Neutrophil (primary cell): ENCODE measurements at regions not wholly inside any gene's neighbourhood (a gene's known extent, or its start where the extent isn't known, plus 50 kb on each side); places are given as distances from the start of the nearest gene placed in this dataset.
"Not testable (repeated sequence)": the region's sequence is repeated elsewhere in the genome, so short reads cannot be mapped to it uniquely, and the experiment has no call there.

Experiments used
- H3K27ac ChIP-seq: fragments of 200-600 bp; sonication (generic); 2 replicates; pipeline ENCODE4 v1.5.1; 2016; ENCODE audit warnings: mild to moderate bottlenecking, moderate library complexity
- H3K27me3 ChIP-seq: fragments of 200-600 bp; sonication (generic); 2 replicates; pipeline ENCODE4 v1.6.0; 2016; ENCODE audit warnings: mild to moderate bottlenecking
- H3K36me3 ChIP-seq: fragments of 200-600 bp; sonication (generic); 2 replicates; pipeline ENCODE4 v1.5.1; 2017
- H3K4me1 ChIP-seq, 2 experiments: fragments of 200-600 bp in 1 of 2; sonication (generic) in 1 of 2; 1 replicate in 1 of 2; 2 replicates in 1 of 2; pipeline versions ENCODE4 v1.5.1 to v1.6.1; 2013 to 2016; ENCODE audit warnings: low read depth in 1 of 2, low read length in 1 of 2, mild to moderate bottlenecking in 1 of 2, moderate library complexity in 1 of 2; ENCODE audit not compliant: control insufficient read depth in 1 of 2, insufficient read depth in 1 of 2
- H3K4me3 ChIP-seq, 2 experiments: fragments of 200-600 bp in 1 of 2; sonication (generic) in 1 of 2; 1 replicate in 1 of 2; 2 replicates in 1 of 2; pipeline ENCODE4 v1.5.1; 2013 to 2016; ENCODE audit warnings: low read depth in 1 of 2, low read length in 1 of 2, mild to moderate bottlenecking in 1 of 2, moderate library complexity in 1 of 2
- H3K9me3 ChIP-seq: fragments of 200-600 bp; sonication (generic); 2 replicates; pipeline ENCODE4 v1.5.1; 2016
- CTCF ChIP-seq: fragments of 200-600 bp; sonication (generic); IDR thresholded peaks from 2 replicates; pipeline ENCODE4 v1.5.1; 2016; ENCODE audit warnings: antibody characterized with exemption

GRCh38 chr9:75378036-75378435, 289.7 kb downstream of the OSTF1 start:
- Histone ChIP-seq H3K9me3 (no peaks in the 10 kb centered on the region), H3K27ac (no peak overlapping the region), H3K4me1 (no peaks in the 10 kb centered on the region), H3K36me3 (no peaks in the 10 kb centered on the region), H3K4me3 (no peak overlapping the region), H3K27me3 (no peaks in the 10 kb centered on the region)
- no peak for TF ChIP-seq CTCF

GRCh38 chr9:75378926-75379325, 290.6 kb downstream of the OSTF1 start:
- H3K27ac ChIP-seq, result no peak overlapping the region
- no peak overlapping the region for H3K4me3 ChIP-seq
- no peaks in the 10 kb centered on the region for H3K27me3 ChIP-seq
- TF ChIP-seq CTCF, result no peak
- H3K4me1 ChIP-seq, result no peaks in the 10 kb centered on the region
- no peaks in the 10 kb centered on the region for H3K36me3 ChIP-seq
- no peaks in the 10 kb centered on the region for H3K9me3 ChIP-seq

- Histone ChIP-seq H3K4me1 (no peaks in the 10 kb centered on the region), H3K4me3 (no peak overlapping the region), H3K27me3 (no peaks in the 10 kb centered on the region), H3K27ac (no peak overlapping the region), H3K9me3 (no peaks in the 10 kb centered on the region), H3K36me3 (no peaks in the 10 kb centered on the region)
- TF ChIP-seq CTCF, result no peak
Measured at GRCh38 chr9:75382126-75382525, 293.8 kb downstream of the OSTF1 start.

GRCh38 chr9:75383420-75384034, 295.2 kb downstream of the OSTF1 start:
- H3K27me3 ChIP-seq, H3K36me3 ChIP-seq, H3K4me1 ChIP-seq, H3K27ac ChIP-seq, H3K4me3 ChIP-seq, H3K9me3 ChIP-seq: not testable (repeated sequence)

GRCh38 chr9:75385236-75385635, 296.9 kb downstream of the OSTF1 start:
- no peaks in the 10 kb centered on the region for H3K27me3 ChIP-seq
- H3K4me1 ChIP-seq, result no peaks in the 10 kb centered on the region
- no peak for TF ChIP-seq CTCF
- no peaks in the 10 kb centered on the region for H3K36me3 ChIP-seq
- no peak overlapping the region for H3K27ac ChIP-seq
- no peaks in the 10 kb centered on the region for H3K9me3 ChIP-seq
- H3K4me3 ChIP-seq, result no peak overlapping the region

- Histone ChIP-seq H3K36me3 (no peaks in the 10 kb centered on the region), H3K4me3 (no peak overlapping the region), H3K27me3 (no peaks in the 10 kb centered on the region), H3K9me3 (no peaks in the 10 kb centered on the region), H3K27ac (no peak overlapping the region), H3K4me1 (no peaks in the 10 kb centered on the region)
- no peak for TF ChIP-seq CTCF
Measured at GRCh38 chr9:75389101-75389500, 300.8 kb downstream of the OSTF1 start.
